OCI-LY7 (cell line): ENCODE measurements at regions not wholly inside any gene's neighbourhood (a gene's known extent, or its start where the extent isn't known, plus 50 kb on each side); places are given as distances from the start of the nearest gene placed in this dataset.

Experiments
- BruUV-seq: library from RNA; stranded (reverse); fragments of 400-500 nt; replicated peaks from 2 replicates; lab custom pipeline; 2021; lab: Mats Ljungman, UMichigan
- CTCF ChIA-PET: fragments of 300-600 bp; sonication (Branson Sonifier 250); formaldehyde crosslinking; loops from one replicate; lab custom pipeline; 2022; ENCODE audit warnings: antibody characterized with exemption; ENCODE audit not compliant: unreplicated experiment; lab: Charles Lee
- POLR2A ChIA-PET: fragments of 300-600 bp; sonication (Branson Sonifier 250); formaldehyde crosslinking; loops from one replicate; lab custom pipeline; 2022; ENCODE audit warnings: antibody characterized with exemption; lab: Charles Lee
- DNase-seq: peaks from one replicate; pipeline ENCODE4 v3.0.0-alpha.2; 2015; ENCODE audit warnings: low spot score
- H2AFZ ChIP-seq: fragments of 200-600 bp; sonication (generic), shearing (Covaris generic); 2 replicates; pipeline ENCODE4 v1.6.1; 2014; ENCODE audit warnings: mild to moderate bottlenecking, antibody characterized with exemption, low read length, moderate library complexity
- H3K27ac ChIP-seq: fragments of 200-600 bp; sonication (generic); 2 replicates; pipeline ENCODE4 v1.5.1; 2014; ENCODE audit warnings: mixed run types, low read depth, mild to moderate bottlenecking, moderate library complexity, low read length, inconsistent platforms; ENCODE audit not compliant: poor library complexity, severe bottlenecking
- H3K36me3 ChIP-seq: fragments of 200-600 bp; sonication (generic); 2 replicates; pipeline ENCODE4 v1.6.1; 2014; ENCODE audit warnings: mild to moderate bottlenecking, antibody characterized with exemption, low read length, moderate library complexity, mixed read lengths; ENCODE audit not compliant: insufficient read depth
- H3K4me1 ChIP-seq: fragments of 200-600 bp; sonication (generic); 2 replicates; pipeline ENCODE4 v1.5.1; 2014; ENCODE audit warnings: mild to moderate bottlenecking, low read length; ENCODE audit not compliant: insufficient read depth, poor library complexity, severe bottlenecking
- H3K4me2 ChIP-seq: fragments of 200-600 bp; sonication (generic); 2 replicates; pipeline ENCODE4 v1.6.1; 2014; ENCODE audit warnings: mild to moderate bottlenecking, low read length
- H3K4me3 ChIP-seq: fragments of 200-600 bp; sonication (generic); 2 replicates; pipeline ENCODE4 v1.5.1; 2014; ENCODE audit warnings: mild to moderate bottlenecking, low read depth, low read length; ENCODE audit not compliant: poor library complexity, severe bottlenecking
- H3K79me2 ChIP-seq: fragments of 200-600 bp; sonication (generic); 2 replicates; pipeline ENCODE4 v1.6.1; 2016; ENCODE audit warnings: low read depth, mild to moderate bottlenecking, low read length, moderate library complexity, mixed read lengths; ENCODE audit not compliant: insufficient read depth
- H3K9me2 ChIP-seq: fragments of 200-600 bp; sonication (generic); 2 replicates; pipeline ENCODE4 v1.6.1; 2016; ENCODE audit warnings: mild to moderate bottlenecking, low read length, mixed read lengths; ENCODE audit not compliant: insufficient read depth
- H3K9me3 ChIP-seq: fragments of 200-600 bp; sonication (generic); 2 replicates; pipeline ENCODE4 v1.6.1; 2014; ENCODE audit warnings: mild to moderate bottlenecking, mixed run types, low read length, mixed read lengths
- H4K20me1 ChIP-seq: fragments of 200-600 bp; sonication (generic); 2 replicates; pipeline ENCODE4 v1.6.1; 2014; ENCODE audit warnings: mild to moderate bottlenecking, antibody characterized with exemption, low read length, moderate library complexity, mixed read lengths; ENCODE audit not compliant: insufficient read depth
- CTCF ChIP-seq: fragments of 200-600 bp; sonication (generic); conservative IDR thresholded peaks from 2 replicates; pipeline ENCODE4 v1.5.1; 2014; ENCODE audit warnings: mild to moderate bottlenecking, antibody characterized with exemption, low read length, moderate library complexity, mixed read lengths
- EZH2phosphoT487 ChIP-seq: fragments of 200-600 bp; sonication (generic); IDR thresholded peaks from 2 replicates; pipeline ENCODE4 v1.6.1; 2018; ENCODE audit warnings: low read depth, borderline replicate concordance, mild to moderate bottlenecking, mixed run types, antibody characterized with exemption, low read length, moderate library complexity, mixed read lengths
- intact Hi-C: fragments of 100-400 bp; cut with micrococcal nuclease; formaldehyde crosslinking; loops from one replicate; pipeline ENCODE4 v1.10.0; 2022; ENCODE audit not compliant: unreplicated experiment

- no peaks in the 10 kb centered on the region for H3K9me2 ChIP-seq
- H3K4me1 ChIP-seq = peaks cover 27% of the 10 kb centered on the region
- TF ChIP-seq EZH2phosphoT487 (no peak), CTCF (no peak)
- H3K36me3 ChIP-seq = no peaks in the 10 kb centered on the region; the same call in 1 of the 2 replicates
- H4K20me1 ChIP-seq = no peaks in the 10 kb centered on the region
- H3K27ac ChIP-seq = peak overlapping the region; percentile 75
- BruUV-seq = no TSS peak
- peak overlapping the region; percentile 38 for H3K4me2 ChIP-seq
- ChIA-PET POLR2A (interaction anchor here (0.5 to 1.9 kb wide), 12 partner anchors 8 to 405 kb away, joined by 3 to 8 read pairs (median 3); no protein-coding TSS in a partner anchor), CTCF (no interaction called here)
- H3K79me2 ChIP-seq = no peaks in the 10 kb centered on the region
- H3K9me3 ChIP-seq = peaks cover 14% of the 10 kb centered on the region; the same call in 1 of the 2 replicates
- H3K4me3 ChIP-seq = peak overlapping the region; percentile 12
- peak overlapping the region; percentile 17; the same call in 1 of the 2 replicates for H2AFZ ChIP-seq
- peak; percentile 89 for DNase-seq
- intact Hi-C loops = loop anchor here (5.0 kb wide), 1 partner anchor 70 kb away; no protein-coding TSS in a partner anchor
These were observed 66.2 kb upstream of the ZC3H12C start for GRCh38 chr11:110026858-110027626.

- intact Hi-C loops = loop anchor here (5.0 kb wide), 1 partner anchor 70 kb away; no protein-coding TSS in a partner anchor
- Histone ChIP-seq H3K79me2 (no peaks in the 10 kb centered on the region), H3K9me3 (peaks cover 14% of the 10 kb centered on the region; the same call in 1 of the 2 replicates), H3K9me2 (no peaks in the 10 kb centered on the region), H3K27ac (peak overlapping the region; percentile 75), H3K4me2 (peak overlapping the region; percentile 38), H2AFZ (peak overlapping the region; percentile 17), H3K36me3 (no peaks in the 10 kb centered on the region; the same call in 1 of the 2 replicates), H3K4me1 (peaks cover 27% of the 10 kb centered on the region), H4K20me1 (no peaks in the 10 kb centered on the region), H3K4me3 (peak overlapping the region; percentile 12)
- TF ChIP-seq EZH2phosphoT487 = no peak
- TF ChIP-seq CTCF = no peak
- ChIA-PET POLR2A (interaction anchor here (0.5 to 1.9 kb wide), 8 partner anchors 9 to 404 kb away, joined by 3 to 8 read pairs (median 4); no protein-coding TSS in a partner anchor), CTCF (no interaction called here)
- BruUV-seq = no TSS peak
- peak; percentile 21 for DNase-seq
These were observed 65.4 kb upstream of the ZC3H12C start for GRCh38 chr11:110027627-110028371.
